NCI-H146 treated with DMSO at 0.1 percent for 48 hours (cell line): ENCODE measurements at regions not wholly inside any gene's neighbourhood (a gene's known extent, or its start where the extent isn't known, plus 50 kb on each side); places are given as distances from the start of the nearest gene placed in this dataset.
"Not testable (repeated sequence)": the region's sequence is repeated elsewhere in the genome, so short reads cannot be mapped to it uniquely, and the experiment has no call there.

Source experiments
- DNase-seq: peaks from one replicate; lab custom pipeline; 2025; ENCODE audit not compliant: unreplicated experiment; lab: John Stamatoyannopoulos, UW

DNA sequence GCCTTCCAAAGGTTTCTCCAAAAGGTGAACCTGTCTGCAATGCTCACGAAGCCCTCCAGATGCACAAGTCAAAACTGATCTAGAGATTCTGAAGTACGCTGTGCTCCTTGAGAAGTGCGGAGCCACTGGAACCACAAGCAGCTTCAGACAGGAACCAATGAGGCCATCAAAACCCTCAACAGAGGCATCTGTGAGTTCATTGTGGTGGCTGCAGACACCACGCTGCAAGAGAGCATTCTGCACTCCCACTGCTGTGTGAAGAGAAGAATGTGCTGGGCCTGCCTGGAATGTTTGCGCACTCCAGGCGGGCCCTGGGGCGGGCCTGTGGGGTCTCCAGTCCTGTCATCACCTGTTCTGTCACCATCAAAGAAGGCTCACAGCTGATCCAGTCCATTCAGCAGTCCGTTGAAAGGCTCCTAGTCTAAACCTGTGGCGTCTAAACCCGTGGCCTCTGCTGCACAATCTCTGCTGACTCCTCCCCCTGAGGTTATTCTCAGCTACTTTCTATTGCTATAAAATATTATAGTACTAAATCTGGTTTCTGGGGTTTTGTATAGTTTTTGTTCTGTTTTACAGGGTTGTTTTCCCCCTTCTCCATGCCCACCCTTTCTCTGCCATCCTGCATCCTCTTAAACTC lies 111.6 kb downstream of the PPIAL4A start:
- not testable (repeated sequence) for DNase-seq

DNA sequence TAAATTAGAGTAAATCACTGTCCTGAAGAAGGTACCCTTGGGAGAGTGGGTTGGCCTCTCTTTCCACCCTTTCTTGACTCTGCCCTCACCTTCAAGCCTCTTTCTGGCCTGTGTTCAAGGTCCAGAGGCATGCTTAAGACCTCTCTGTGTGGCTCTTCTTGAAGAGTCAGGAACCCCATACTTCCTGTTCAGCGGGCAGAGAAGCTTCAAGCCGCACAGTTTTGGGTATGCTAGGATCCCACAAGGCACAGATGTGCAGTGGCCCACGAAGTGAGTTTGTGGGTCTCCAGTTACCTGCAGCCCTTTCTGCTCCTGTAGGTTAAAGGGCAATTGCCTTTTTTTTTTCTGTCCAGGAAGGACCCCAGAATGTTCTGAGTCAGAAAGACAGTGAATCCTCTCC lies 113.7 kb downstream of the PPIAL4A start:
- DNase-seq = not testable (repeated sequence)

DNA sequence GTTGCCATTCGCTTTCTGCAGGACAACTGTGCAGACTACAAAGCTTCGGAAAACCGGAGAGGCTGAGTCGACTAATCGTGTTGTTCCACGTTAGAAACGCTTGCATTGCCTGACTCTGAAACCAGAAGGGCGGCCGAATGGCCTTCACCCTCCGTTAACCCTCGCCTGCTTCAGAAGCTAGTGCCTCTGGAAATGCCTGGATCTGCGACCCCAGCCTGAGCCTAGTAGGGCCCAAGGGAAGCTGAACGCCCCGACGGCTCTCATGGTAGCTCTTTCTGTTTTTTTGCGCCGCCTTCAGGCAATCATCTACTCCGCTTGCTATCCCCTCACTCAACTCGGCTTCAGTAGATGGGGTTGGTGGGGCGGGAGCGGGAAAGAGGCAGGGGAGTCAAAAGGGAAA lies 117.3 kb downstream of the PPIAL4A start:
- not testable (repeated sequence) for DNase-seq

DNA sequence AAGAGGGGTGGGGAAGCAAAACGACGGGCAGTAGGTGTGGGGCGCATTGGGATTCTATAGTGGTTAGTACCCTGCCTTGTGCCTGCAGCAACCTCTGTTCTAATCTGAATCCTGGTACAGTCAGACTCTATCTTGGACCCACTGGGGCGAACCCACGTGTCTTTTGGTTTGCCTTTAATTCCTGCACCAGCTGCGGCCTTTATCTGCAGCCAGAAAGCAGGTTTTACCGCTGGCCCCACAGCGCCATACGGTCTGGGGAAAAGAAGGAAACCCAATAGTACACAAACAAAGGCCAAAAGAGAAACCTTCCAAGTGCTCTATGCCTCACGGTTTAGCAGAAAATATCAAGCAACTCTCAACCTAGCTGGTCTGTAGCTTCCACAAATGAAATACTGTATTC lies 118.2 kb downstream of the PPIAL4A start:
- DNase-seq = not testable (repeated sequence)

DNA sequence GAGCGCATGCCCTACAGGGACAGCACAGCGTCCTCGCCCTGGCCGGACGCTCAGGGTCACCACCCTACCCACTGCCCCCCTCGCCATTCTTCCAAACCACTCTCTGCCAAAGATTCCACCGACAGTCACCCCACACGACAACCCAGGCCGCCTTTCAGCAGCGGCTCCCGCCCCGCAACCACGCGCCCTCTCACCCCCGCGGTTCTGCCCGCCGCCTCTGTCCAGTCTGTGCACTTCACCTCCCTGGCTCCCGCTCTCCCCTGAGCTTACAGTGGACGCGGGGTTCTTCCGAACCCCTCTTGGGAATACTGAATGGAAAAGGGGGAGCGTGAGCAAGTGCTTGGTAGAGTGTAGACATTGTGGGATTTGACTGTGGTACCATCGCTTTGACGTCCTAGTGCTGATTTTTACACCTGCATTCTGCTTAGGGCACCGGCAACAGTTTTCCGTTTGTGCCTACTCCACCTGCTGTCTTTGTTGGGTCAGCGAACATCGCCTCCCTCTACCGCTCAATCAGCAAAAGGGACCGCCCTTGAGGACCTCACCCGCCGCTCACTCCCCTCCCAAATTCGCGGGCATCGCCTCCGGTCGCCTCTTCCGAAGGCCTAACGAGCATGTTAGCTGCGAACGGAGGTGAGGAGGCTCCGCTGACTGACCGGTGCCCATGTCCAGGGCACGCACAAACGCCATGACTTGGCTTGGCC lies 119.1 kb downstream of the PPIAL4A start:
- DNase-seq = not testable (repeated sequence)

DNA sequence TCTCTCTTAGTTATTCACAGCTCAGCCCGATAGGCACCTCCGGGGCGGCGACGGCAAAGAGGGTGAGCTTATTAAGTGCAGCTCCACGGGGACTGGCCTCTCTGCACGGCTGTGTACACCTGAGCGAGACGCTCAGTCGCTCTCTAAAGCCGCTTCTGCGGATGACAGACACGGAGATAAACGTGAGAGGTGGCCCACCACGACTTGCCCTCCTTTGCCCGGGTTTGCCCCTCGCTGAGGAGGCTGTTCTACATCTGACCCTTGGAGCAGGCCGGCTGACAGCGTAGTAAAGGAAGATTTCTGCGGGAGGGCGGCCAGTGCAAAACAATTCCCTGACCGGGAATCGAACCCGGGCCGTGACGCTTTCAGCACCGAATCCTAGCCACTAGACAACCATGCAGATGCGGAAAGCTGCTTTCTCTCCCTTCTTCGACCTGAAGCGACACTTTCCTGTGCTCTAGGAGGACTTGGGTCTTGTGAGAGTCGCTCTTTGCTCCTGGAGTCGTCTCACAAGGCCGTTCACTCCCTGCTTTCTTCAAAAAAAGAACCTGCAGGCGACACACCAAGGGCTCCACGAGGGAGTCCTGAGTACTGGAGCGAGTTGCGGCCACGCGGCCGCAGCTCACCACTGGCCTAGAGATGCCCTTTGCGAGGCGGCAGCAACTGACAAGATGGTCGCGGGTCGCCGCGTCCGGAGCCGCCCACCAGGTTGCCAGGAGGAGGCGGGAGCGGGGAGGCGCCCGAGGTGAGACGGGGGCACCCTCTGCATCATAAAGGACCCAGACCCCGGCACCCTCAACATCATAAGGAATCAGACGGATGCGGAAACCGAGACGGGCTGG lies 119.9 kb downstream of the PPIAL4A start:
- not testable (repeated sequence) for DNase-seq

DNA sequence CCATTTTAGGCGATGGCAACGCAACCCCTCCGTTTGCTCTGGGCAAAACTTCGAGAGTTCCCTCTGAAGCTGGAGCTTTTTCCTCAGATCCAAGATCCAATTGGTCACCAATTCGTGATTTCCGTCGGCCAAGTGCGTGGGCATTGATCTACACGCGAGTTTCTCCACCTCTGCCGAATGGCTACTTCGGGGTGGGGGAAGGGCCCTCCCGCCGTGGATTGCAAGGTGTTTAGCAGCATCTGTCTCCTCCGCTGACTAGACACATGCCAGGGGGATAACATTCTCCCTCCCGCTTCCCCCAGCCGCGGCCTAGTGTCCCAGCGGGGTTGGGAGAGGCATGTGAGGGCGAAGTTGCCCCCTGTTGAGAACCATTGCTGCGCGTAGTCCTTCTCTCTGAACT lies 120.6 kb downstream of the PPIAL4A start:
- DNase-seq = not testable (repeated sequence)

DNA sequence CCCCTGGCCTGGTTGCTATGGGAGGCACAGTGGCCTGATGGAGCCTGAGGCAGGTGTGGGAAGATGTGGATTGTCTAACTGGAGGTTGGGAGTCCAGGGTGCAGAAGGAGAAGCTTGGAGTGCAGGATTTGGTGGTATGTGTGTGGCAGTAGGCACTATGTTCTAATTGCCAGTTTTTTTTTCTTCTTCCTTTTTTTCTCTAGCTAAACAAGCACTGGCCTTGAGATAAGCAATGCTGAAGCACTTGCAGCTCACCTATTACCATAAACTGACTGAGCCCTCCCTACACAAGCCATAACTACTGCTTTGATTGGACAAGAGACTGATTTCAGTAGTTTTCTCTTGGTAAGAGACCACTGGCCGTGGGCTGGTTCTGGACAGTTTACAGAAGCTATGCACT lies 123.6 kb downstream of the PPIAL4A start:
- DNase-seq = not testable (repeated sequence)

DNA sequence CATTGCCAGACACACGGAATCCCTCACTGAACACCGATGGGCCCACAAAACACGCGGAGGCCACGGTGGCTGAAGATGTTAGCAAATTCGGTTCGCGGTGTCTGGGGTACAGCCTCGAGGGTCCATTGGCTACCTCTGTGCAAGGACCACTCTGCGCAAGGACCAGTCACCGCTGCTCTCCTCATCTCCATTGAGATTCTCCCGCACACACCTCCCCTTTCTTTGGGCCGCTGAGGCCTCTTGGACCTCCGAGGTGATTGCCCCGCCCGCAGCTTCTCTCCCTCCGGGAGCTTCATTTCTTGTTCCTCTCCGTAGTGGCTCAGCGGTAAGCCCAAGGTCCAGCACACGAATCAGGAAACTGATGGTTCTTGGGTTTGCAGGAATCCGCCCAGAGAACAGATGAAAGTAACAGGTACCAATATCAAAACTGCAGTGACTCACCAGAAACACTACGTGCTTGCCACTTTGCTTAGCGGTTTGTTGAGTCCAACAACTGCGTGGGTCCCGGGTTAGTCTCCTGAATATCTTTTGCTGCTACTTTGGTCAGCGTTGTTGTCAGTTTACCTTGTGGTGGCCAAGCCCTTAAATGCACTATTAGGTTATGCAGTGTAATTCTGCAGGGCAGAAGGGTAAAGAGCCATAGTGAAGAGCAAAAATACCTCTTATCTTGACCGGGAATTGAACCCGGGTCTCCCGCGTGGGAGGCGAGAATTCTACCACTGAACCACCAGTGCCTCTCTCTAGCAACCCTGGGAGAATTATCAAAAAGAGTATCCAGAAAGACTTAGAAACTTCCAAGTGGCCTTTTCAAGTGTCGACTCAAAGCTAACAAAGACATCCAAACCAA lies 126.8 kb downstream of the PPIAL4A start:
- DNase-seq = not testable (repeated sequence)

DNA sequence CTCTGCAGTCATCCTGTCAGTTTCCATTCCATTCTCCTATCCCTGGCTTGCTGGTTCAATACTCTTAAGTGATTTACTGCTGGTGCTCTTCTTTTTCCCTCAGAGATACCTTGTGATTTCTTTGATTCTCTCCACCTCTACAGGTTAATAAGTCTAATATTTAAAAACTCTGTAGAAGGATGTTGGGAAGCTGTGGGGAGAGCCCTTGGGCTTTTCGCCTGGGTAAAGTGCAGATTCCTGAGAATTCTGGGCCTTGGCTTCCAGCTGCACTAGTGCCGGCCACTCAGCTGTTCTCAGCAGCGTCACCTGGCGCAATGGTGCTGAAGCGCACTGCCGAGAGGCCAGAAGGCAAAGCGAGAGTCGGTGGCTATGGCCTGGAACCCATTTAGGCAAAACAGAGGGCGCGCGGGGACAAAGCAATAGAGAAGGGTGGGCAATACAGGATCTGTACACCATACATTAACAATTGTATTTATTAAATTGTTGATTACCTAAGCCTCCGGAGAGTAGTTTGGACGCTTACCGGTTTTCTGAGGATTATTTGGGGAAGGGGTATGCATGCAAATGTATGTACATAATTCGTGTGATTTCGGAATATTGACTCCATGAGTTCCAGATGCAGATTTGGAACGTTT lies 130.3 kb downstream of the PPIAL4A start:
- DNase-seq = not testable (repeated sequence)

DNA sequence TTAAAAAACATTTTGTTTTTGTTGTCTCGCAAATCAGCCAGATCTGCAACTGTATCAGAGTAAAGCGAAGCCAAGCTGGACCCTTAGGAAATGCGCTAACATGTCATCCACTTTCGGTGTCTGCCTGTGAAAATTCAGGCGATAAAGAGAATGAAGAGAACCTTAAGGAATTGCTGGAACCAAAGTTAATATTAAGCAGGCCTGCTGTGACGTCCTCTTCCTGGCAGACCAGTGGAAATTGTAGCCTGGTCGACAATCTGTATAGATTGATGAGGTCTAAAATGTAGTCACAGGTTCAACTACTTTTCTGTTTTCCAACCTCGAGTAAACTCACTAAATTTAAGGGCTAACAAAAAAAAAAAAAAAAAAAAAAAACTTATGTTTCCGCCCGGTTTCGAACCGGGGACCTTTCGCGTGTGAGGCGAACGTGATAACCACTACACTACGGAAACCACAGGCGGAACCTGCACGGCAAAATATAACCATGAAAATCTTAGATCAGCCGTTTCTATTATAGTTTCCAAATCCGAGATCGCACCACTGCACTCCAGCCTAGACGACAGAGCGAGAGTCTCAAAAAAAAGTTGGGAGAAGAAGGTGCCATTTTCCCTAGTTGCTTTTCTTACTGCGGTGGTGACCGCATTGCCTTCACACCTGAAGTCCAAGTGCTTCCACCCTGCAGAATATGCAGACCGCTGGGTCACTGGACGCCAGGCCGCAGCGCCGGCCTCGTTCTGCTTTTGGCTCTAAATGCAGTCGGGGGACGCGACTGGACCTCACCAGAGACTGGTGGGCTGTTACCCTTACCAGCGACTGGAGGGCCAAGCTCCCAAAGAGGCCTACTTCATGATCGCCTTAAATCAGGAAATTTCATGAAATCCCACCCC lies 131.0 kb downstream of the PPIAL4A start:
- DNase-seq = not testable (repeated sequence)

DNA sequence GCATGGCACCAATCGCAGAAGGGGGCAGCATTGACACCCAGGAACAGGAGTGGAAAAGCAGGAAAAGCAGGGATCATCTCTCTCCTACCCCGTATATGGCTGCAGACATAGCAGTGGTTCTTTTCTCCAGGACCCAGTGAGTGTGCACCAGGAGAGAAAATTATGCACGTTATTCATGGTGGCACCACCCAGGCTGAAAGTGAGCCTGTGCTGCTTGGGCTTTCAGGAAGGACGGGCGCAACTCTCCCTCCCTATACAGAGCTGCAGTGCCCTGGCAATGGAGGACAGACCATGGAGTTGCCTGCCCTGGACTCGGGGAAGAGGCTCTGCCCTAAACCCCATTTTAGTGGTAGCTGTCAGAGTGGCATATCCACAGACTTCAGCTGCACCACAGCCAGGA lies 132.1 kb downstream of the PPIAL4A start:
- DNase-seq = not testable (repeated sequence)

DNA sequence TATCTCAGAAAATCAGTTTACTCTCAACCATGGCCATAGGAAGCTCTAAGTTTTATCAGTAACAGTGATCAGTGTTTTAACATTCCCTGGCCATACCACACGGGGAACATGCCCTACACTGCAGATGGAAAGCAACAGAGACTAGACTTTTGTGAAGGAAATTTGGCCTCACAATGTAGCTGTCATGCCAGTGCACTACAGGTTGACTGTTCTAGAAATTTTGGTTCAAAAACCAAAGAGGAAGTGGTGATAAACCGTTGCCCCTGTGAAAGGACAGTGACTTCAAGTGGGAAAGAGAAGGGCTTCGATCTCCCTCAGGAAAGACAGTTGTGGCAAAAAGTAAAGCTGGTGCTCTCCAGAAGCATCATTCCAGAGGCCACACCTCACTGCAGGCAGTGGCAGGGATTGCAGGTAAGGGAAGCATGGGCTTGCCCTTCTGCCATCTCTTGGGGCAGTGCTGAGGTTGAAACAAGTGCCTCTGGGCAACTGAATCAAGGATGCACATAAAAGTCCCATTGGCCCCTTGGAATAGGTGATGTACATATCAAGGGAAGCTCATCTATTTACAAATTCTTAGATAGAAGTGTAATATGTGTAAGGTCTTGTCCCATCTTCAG lies 143.4 kb downstream of the PPIAL4A start:
- DNase-seq = not testable (repeated sequence)

DNA sequence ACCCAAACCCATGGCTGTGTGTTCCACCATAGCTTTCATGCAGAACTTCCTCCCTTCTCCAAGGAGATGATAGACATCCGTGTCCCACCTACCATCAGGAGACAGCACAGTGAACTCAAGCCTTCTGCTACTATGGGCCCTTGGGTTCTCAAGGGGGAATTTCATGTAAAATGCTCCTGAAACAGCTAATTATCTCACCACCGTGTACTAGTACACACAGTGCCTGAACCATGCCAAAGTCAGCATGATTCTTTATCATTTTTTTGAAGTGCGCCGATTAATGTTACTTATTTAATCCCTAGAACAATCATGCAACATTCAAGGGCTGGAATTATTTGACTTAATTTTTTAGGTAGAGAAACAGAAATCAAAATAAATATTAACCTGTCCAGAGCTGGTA lies 147.2 kb downstream of the PPIAL4A start:
- DNase-seq = not testable (repeated sequence)

DNA sequence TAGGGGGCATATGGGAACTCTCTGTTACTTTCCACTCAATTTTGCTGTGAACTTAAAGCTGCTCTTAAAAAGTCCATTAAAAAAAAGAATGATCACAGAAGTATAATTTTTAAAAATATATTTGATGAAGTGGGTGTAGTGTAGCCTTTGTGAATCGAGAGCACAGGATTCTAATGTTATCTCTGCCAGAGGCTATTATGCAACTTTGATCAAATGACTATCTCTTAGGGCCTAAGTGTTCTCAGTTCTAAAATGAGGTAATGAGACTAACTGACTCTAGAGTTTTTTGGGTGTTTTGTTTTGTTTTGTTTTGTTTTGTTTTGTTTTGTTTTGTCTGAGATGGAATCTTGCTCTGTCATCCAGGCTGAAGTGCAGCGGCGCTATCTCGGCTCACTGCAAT lies 143.2 kb downstream of the FAM72B start:
- DNase-seq = not testable (repeated sequence)

DNA sequence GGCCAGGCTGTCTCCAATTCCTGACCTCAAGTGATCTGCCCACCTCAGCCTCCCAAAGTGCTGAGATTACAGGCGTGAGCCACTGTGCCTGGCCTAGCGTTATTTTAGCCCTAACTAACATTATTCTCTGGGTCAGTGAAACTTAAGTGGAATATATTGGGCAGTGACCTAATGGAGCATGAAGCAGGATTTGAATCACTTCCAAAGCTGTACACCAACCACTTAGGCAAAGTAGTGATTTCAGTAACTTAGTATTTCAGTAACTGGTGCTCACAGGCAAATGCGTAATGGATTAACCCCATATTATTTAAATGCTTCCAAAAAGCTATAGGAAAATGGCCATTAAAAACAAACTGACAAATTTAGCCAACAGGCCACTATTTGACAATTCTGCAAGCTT lies 142.6 kb downstream of the FAM72B start:
- not testable (repeated sequence) for DNase-seq

DNA sequence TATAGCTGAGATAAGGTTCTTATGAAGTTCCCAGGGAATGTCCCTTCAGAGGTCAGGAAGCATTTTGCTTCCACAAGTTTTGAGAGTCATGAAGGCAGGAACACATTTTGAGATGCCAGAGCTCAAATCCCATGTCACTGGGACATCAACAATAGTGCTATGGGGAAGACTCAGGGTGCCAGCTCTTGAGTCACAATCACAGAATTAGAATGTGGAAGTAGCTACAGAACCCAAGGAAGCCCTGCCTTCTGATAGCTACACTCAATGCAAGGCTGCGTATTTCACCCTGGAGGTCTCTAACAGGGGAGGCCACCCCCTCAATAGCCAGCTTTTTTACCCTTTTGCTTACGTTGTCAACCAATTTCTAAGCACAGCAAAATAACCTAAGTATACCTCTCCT lies 141.3 kb downstream of the FAM72B start:
- not testable (repeated sequence) for DNase-seq

DNA sequence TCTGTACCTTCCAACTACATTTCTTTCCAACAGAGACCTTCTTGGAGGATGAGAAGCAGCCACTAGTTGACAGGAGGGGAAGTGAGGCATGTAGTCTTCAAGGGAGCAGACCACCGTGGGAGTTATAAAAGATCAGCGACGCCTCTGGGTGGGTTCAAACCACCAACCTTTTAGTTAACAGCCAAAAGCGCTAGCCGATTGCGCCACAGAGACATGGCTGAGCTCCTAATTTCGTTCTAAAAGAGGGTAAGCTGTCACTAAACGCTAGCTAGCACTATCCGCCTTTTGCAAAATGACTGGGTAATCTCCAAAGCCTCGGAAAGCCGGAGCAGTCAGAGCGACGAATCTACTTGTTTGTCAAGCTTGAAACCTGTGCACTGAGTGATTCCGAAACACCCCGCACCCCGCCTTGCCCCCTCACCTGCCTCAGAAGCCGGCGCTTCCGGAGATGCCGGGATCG lies 135.8 kb downstream of the FAM72B start:
- not testable (repeated sequence) for DNase-seq
